Osteocyte (in vitro differentiated cells): ENCODE measurements at regions not wholly inside any gene's neighbourhood (a gene's known extent, or its start where the extent isn't known, plus 50 kb on each side); places are given as distances from the start of the nearest gene placed in this dataset.
"Not testable (repeated sequence)": the region's sequence is repeated elsewhere in the genome, so short reads cannot be mapped to it uniquely, and the experiment has no call there.

ENCODE experiments used
- DNase-seq: peaks from one replicate; pipeline ENCODE4 v3.0.0; 2021; ENCODE audit warnings: mixed read lengths; ENCODE audit not compliant: unreplicated experiment; ENCODE audit errors: extremely low spot score
- H3K27ac Mint-ChIP-seq: one replicate; pipeline ENCODE4 v1.8.0; 2021; ENCODE audit warnings: mild to moderate bottlenecking, mixed read lengths; ENCODE audit not compliant: unreplicated experiment
- H3K27me3 Mint-ChIP-seq: one replicate; pipeline ENCODE4 v1.8.0; 2021; ENCODE audit warnings: mixed read lengths; ENCODE audit not compliant: unreplicated experiment
- H3K36me3 Mint-ChIP-seq: one replicate; pipeline ENCODE4 v1.8.0; 2021; ENCODE audit warnings: mixed read lengths; ENCODE audit not compliant: unreplicated experiment
- H3K4me1 Mint-ChIP-seq: one replicate; pipeline ENCODE4 v1.8.0; 2021; ENCODE audit warnings: mixed read lengths; ENCODE audit not compliant: unreplicated experiment
- H3K4me3 Mint-ChIP-seq: one replicate; pipeline ENCODE4 v1.8.0; 2021; ENCODE audit warnings: mild to moderate bottlenecking, moderate library complexity, mixed read lengths; ENCODE audit not compliant: unreplicated experiment
- H3K9me3 Mint-ChIP-seq: one replicate; pipeline ENCODE4 v1.8.0; 2021; ENCODE audit warnings: mixed read lengths; ENCODE audit not compliant: unreplicated experiment
- TF ChIP-seq, protein P1 (sequence below): fragments of 200-600 bp; sonication (generic); IDR thresholded peaks from 2 replicates; pipeline ENCODE4 v1.5.0; 2021; ENCODE audit warnings: antibody characterized with exemption, mild to moderate bottlenecking, moderate library complexity

DNA sequence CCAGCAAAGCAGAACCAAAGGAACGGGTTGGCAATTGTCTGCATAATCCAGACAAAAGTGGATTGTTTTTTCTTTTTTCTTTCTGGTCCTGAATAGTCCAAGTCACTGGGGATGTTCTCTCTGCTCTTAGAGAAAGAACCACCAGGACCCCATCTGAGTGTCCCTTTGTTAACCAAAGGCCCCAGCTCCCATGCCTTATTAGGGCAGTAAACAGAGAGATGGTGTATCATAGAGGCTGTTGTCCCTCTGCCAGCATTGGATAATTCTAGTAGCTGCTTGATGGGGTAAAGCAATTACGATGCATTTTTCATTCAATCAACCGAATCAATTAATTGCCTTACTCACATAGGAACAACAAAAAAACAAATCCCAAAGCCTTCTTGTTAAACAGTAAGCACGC lies 213.0 kb downstream of the BUB3 start:
- TF ChIP-seq, protein P1, sequence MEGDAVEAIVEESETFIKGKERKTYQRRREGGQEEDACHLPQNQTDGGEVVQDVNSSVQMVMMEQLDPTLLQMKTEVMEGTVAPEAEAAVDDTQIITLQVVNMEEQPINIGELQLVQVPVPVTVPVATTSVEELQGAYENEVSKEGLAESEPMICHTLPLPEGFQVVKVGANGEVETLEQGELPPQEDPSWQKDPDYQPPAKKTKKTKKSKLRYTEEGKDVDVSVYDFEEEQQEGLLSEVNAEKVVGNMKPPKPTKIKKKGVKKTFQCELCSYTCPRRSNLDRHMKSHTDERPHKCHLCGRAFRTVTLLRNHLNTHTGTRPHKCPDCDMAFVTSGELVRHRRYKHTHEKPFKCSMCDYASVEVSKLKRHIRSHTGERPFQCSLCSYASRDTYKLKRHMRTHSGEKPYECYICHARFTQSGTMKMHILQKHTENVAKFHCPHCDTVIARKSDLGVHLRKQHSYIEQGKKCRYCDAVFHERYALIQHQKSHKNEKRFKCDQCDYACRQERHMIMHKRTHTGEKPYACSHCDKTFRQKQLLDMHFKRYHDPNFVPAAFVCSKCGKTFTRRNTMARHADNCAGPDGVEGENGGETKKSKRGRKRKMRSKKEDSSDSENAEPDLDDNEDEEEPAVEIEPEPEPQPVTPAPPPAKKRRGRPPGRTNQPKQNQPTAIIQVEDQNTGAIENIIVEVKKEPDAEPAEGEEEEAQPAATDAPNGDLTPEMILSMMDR, result no peak
- Mint-ChIP-seq H3K4me1 (no peaks in the 10 kb centered on the region), H3K4me3 (no peak overlapping the region), H3K9me3 (peaks cover 21% of the 10 kb centered on the region), H3K27me3 (no peaks in the 10 kb centered on the region), H3K27ac (no peak overlapping the region), H3K36me3 (no peaks in the 10 kb centered on the region)
- DNase-seq, result no peak

DNA sequence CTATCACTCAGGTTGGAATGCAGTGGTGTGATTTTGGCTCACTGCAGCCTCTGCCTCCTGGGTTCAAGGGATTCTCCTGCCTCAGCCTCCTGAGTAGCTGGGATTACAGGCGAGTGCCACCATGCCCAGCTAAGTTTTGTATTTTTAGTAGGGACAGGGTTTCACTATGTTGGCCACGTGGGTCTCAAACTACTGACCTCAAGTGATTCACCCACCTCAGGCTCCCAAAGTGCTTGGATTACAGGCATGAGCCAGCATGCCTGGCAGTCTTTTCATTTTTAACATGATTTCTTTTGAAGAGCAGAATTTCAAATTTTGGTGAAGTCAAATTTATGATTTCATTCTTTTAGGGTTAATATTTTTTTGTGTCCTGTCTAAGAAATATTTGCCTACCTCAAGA lies 217.4 kb downstream of the BUB3 start:
- not testable (repeated sequence) for H3K27ac Mint-ChIP-seq, H3K36me3 Mint-ChIP-seq, H3K27me3 Mint-ChIP-seq, DNase-seq, H3K4me1 Mint-ChIP-seq, H3K4me3 Mint-ChIP-seq
- peaks cover 22% of the 10 kb centered on the region for H3K9me3 Mint-ChIP-seq

DNA sequence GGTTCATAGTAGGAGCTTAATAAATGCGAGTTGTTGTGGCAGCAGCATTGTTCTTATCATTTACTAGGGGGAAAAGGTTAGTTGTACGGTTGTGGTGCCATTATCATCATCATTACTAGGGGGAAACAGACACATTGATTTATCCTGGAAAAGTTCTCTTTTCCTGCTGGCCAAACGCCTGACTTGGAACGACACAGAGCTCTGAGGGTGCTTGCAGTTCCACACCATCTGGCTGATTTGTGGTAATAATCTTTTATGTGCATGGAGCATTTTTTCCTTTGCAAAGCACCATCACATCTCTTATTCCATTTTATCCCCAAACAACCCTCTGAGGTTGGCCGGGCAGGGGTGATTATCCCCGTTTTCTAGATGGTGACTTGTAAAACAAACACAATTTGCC lies 219.4 kb downstream of the BUB3 start:
- peaks cover 22% of the 10 kb centered on the region for H3K9me3 Mint-ChIP-seq
- H3K27ac Mint-ChIP-seq, result no peak overlapping the region
- H3K27me3 Mint-ChIP-seq, result no peaks in the 10 kb centered on the region
- TF ChIP-seq, protein P1, result no peak
- no peak for DNase-seq
- no peaks in the 10 kb centered on the region for H3K36me3 Mint-ChIP-seq
- H3K4me1 Mint-ChIP-seq, result no peaks in the 10 kb centered on the region
- H3K4me3 Mint-ChIP-seq, result no peak overlapping the region

DNA sequence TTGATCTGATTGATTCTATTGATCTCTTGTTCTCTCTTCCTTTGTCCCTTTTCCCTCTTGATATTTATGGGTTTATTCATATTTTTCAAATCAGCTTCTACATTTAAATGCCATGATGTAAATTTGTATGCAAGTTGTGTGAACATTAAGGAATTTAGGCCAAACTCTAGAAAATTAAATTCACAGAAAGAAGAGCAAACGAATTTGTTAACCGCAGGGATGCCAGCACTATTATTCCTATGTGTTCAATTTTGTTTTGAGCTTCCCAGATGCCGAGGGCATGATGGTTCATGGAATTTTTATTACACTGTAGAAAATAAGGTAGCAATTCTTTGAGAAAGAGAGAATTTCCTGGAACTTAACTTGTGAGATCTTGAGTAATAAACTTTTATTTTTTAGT lies 220.9 kb downstream of the BUB3 start:
- no peak for DNase-seq
- H3K27me3 Mint-ChIP-seq, result no peaks in the 10 kb centered on the region
- TF ChIP-seq, protein P1, result no peak
- no peak overlapping the region for H3K4me3 Mint-ChIP-seq
- H3K9me3 Mint-ChIP-seq, result peaks cover 16% of the 10 kb centered on the region
- no peaks in the 10 kb centered on the region for H3K36me3 Mint-ChIP-seq
- no peaks in the 10 kb centered on the region for H3K4me1 Mint-ChIP-seq
- H3K27ac Mint-ChIP-seq, result no peak overlapping the region

DNA sequence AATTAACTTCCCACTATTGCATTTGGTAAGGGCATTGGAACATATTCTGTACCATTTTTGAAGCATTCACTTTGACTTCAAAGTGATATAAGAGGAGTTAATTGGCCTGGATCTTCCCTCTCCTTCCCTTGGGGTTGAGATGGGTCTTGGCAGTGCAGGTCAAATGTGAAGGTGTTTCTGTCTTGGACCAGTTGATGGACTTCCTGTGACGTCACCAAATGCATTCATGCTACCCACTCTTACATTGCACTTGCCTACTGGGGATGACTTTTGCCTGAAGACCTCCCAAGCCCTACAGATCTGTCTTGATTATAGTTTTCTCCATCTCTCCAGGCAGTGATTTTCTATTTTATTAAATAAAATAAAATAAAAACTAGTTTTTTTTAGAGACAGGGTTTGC lies 221.5 kb downstream of the BUB3 start:
- Mint-ChIP-seq H3K4me3 (no peak overlapping the region), H3K4me1 (no peaks in the 10 kb centered on the region), H3K36me3 (no peaks in the 10 kb centered on the region), H3K27me3 (no peaks in the 10 kb centered on the region), H3K9me3 (peaks cover 14% of the 10 kb centered on the region), H3K27ac (no peak overlapping the region)
- no peak for DNase-seq
- TF ChIP-seq, protein P1, result no peak

DNA sequence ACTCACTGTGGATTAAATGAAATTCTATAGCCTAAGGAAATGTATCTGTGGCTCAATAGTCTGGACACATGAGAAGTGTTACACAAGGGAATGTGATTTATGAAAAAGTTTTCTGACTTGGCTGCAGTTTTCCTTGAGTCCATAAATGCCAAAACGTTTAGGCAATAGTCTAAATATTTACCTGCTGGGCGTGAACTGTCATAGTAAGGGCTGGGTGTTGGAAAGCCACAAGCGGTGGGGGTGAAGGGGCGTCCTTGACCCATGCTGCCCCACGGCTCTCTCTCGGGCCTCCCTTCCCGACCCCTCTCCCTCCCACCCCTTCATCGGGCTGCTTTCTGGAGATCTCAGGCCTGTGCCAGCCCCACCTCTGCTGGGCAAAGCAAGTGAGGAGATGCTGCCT lies 223.7 kb downstream of the BUB3 start:
- TF ChIP-seq, protein P1, result no peak
- Mint-ChIP-seq H3K27ac (no peak overlapping the region), H3K9me3 (no peaks in the 10 kb centered on the region), H3K4me1 (no peaks in the 10 kb centered on the region), H3K27me3 (no peaks in the 10 kb centered on the region), H3K36me3 (no peaks in the 10 kb centered on the region), H3K4me3 (no peak overlapping the region)
- DNase-seq, result no peak
